NB4 (cell line): ENCODE measurements at regions not wholly inside any gene's neighbourhood (a gene's known extent, or its start where the extent isn't known, plus 50 kb on each side); places are given as distances from the start of the nearest gene placed in this dataset.

Source experiments
- CTCF ChIP-seq: IDR thresholded peaks from one replicate; pipeline ENCODE4 v1.5.1; 2012; ENCODE audit warnings: low read depth, low read length
- MYC ChIP-seq: IDR thresholded peaks from 2 replicates; pipeline ENCODE4 v1.6.1; 2011; ENCODE audit warnings: low read depth, low read length

DNA sequence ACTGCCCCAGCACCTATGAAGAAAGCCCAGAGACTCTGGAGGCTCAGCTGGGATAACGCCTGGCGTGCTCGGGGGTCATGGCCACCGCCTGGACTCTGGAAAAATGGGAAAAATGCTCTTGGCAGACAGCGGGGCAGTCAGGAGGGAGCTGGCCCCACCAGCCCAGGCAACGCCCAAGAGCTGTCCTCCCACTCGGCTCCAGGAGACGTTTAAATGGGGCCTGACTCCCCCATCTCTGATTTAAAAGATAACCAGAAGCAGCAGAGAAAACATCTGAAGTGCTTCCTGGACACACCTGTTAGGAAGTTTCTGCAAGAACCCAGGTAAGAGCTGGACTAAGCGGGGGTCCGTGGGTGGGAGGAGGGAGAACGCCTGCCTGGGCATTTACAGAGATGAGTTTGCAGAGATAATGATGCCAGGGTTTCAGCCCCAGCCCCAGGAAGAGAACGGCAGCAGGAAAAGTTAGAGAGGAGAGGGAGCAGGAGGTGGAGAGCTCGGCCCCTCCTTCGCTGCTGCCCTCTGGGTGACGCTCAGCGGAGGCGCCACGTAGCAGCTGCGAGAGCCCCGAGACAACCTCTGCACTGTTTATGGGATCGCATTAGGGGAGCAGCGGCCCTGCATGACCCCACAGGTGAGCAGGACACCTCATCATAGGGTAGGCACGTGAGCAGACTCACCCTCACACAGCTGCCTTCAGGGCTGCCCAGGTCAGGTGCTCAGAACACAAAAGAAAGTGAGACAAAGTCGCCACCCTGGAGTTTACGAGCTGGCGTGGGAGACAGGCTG, 83.5 kb upstream of the INSIG1 start:
- TF ChIP-seq CTCF (no peak), MYC (no peak)
